K562 (cell line): ENCODE measurements at regions not wholly inside any gene's neighbourhood (a gene's known extent, or its start where the extent isn't known, plus 50 kb on each side); places are given as distances from the start of the nearest gene placed in this dataset.

ENCODE experiments used
- BRD9 ChIP-seq: fragments of 450-650 bp; IDR thresholded peaks from 2 replicates; pipeline ENCODE4 v1.6.1; 2018; ENCODE audit warnings: low read depth; ENCODE audit not compliant: partially characterized antibody
- KAT8 ChIP-seq: fragments of 450-650 bp; IDR thresholded peaks from 2 replicates; pipeline ENCODE4 v1.6.1; 2016; ENCODE audit warnings: low read depth, mild to moderate bottlenecking
- POLR2AphosphoS5 ChIP-seq: IDR thresholded peaks from 2 replicates; pipeline ENCODE4 v1.6.1; 2011; ENCODE audit warnings: mild to moderate bottlenecking, low read depth, low read length, moderate library complexity; ENCODE audit not compliant: control insufficient read depth, insufficient read depth
- SRSF1 ChIP-seq: fragments of 200-400 bp; formaldehyde crosslinking; IDR thresholded peaks from 2 replicates; pipeline ENCODE4 v1.6.1; 2017; ENCODE audit warnings: mild to moderate bottlenecking, low read depth, low read length, moderate library complexity
- YBX1 ChIP-seq: fragments of 450-650 bp; IDR thresholded peaks from 2 replicates; pipeline ENCODE4 v1.7.1; 2016; ENCODE audit warnings: mild to moderate bottlenecking
- ZNF589 ChIP-seq: fragments of 200-800 bp; sonication (Bioruptor generic); IDR thresholded peaks from 2 replicates; pipeline ENCODE4 v1.6.1; 2016; ENCODE audit warnings: low read depth, missing genetic modification characterization, missing compliant biosample characterization
- TF ChIP-seq, protein P1 (sequence below), 3 experiments: fragments of 200-800 bp in 1 of 3; fragments of 250-450 bp in 1 of 3; fragments of 450-650 bp in 1 of 3; sonication (Bioruptor Pico) in 1 of 3; sonication (Bioruptor generic) in 1 of 3; formaldehyde crosslinking in 1 of 3; IDR thresholded peaks; 2 replicates each; pipeline versions ENCODE4 v1.6.1 to v1.8.0; 2016 to 2022; ENCODE audit warnings: mild to moderate bottlenecking in 2 of 3, missing genetic modification characterization in 2 of 3, missing compliant biosample characterization in 1 of 3, moderate library complexity in 1 of 3
- TF ChIP-seq, protein P2 (sequence below), 2 experiments: fragments of 250-450 bp in 1 of 2; fragments of 450-650 bp in 1 of 2; sonication (Bioruptor Pico) in 1 of 2; IDR thresholded peaks; 2 replicates each; pipeline versions ENCODE4 v1.6.1 to v1.8.0; 2016 to 2021; ENCODE audit warnings: mild to moderate bottlenecking in 2 of 2, moderate library complexity in 2 of 2, missing compliant biosample characterization in 1 of 2, missing genetic modification characterization in 1 of 2

- TF ChIP-seq, protein P1, sequence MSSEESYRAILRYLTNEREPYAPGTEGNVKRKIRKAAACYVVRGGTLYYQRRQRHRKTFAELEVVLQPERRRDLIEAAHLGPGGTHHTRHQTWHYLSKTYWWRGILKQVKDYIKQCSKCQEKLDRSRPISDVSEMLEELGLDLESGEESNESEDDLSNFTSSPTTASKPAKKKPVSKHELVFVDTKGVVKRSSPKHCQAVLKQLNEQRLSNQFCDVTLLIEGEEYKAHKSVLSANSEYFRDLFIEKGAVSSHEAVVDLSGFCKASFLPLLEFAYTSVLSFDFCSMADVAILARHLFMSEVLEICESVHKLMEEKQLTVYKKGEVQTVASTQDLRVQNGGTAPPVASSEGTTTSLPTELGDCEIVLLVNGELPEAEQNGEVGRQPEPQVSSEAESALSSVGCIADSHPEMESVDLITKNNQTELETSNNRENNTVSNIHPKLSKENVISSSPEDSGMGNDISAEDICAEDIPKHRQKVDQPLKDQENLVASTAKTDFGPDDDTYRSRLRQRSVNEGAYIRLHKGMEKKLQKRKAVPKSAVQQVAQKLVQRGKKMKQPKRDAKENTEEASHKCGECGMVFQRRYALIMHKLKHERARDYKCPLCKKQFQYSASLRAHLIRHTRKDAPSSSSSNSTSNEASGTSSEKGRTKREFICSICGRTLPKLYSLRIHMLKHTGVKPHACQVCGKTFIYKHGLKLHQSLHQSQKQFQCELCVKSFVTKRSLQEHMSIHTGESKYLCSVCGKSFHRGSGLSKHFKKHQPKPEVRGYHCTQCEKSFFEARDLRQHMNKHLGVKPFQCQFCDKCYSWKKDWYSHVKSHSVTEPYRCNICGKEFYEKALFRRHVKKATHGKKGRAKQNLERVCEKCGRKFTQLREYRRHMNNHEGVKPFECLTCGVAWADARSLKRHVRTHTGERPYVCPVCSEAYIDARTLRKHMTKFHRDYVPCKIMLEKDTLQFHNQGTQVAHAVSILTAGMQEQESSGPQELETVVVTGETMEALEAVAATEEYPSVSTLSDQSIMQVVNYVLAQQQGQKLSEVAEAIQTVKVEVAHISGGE (CRISPR knock-in tag; IDR thresholded peaks at IDR 0.05), result no peak
- TF ChIP-seq ZNF589, result no peak
- TF ChIP-seq, protein P2, sequence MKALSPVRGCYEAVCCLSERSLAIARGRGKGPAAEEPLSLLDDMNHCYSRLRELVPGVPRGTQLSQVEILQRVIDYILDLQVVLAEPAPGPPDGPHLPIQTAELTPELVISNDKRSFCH (CRISPR knock-in tag; IDR thresholded peaks at IDR 0.05), result no peak
- TF ChIP-seq, protein P2 (tag; IDR thresholded peaks at IDR 0.05), result no peak
- TF ChIP-seq BRD9, result no peak
- TF ChIP-seq KAT8, result no peak
- TF ChIP-seq POLR2AphosphoS5, result no peak
- no peak for TF ChIP-seq YBX1
- TF ChIP-seq SRSF1, result no peak
Measured at GRCh38 chr12:88707800-88708199, 127.5 kb upstream of the KITLG start (continued).
